ENCODE measurements at regions not wholly inside any gene's neighbourhood (a gene's known extent, or its start where the extent isn't known, plus 50 kb on each side); places are given as distances from the start of the nearest gene placed in this dataset.
"Not testable (repeated sequence)": the region's sequence is repeated elsewhere in the genome, so short reads cannot be mapped to it uniquely, and the experiment has no call there.

GRCh38 chr10:46774945-46775667 lies 136.1 kb upstream of the PTPN20 start:
- DNase-seq; H3K4me1 Mint-ChIP-seq; H3K36me3 Mint-ChIP-seq; H3K4me3 Mint-ChIP-seq; H3K27ac Mint-ChIP-seq; H3K9me3 Mint-ChIP-seq; H3K27me3 Mint-ChIP-seq; ATAC-seq (replicated peaks): not testable (repeated sequence)

GRCh38 chr10:46775668-46776059 lies 135.6 kb upstream of the PTPN20 start:
- not testable (repeated sequence) for H3K9me3 Mint-ChIP-seq; ATAC-seq (replicated peaks); H3K27me3 Mint-ChIP-seq; DNase-seq; H3K27ac Mint-ChIP-seq; H3K4me3 Mint-ChIP-seq; H3K36me3 Mint-ChIP-seq; H3K4me1 Mint-ChIP-seq

GRCh38 chr10:46779571-46779970 lies 131.7 kb upstream of the PTPN20 start:
- not testable (repeated sequence) for H3K4me3 Mint-ChIP-seq; DNase-seq; H3K36me3 Mint-ChIP-seq; H3K4me1 Mint-ChIP-seq; H3K27me3 Mint-ChIP-seq; H3K9me3 Mint-ChIP-seq; ATAC-seq (replicated peaks); H3K27ac Mint-ChIP-seq

- DNase-seq; H3K4me3 Mint-ChIP-seq; H3K36me3 Mint-ChIP-seq; ATAC-seq (replicated peaks); H3K27ac Mint-ChIP-seq; H3K27me3 Mint-ChIP-seq; H3K9me3 Mint-ChIP-seq: not testable (repeated sequence)
- H3K4me1 Mint-ChIP-seq: peaks cover 2 to 15% of the 10 kb centered on the region in 2 donors
Measured at GRCh38 chr10:46780164-46780563, 131.1 kb upstream of the PTPN20 start.

DNA sequence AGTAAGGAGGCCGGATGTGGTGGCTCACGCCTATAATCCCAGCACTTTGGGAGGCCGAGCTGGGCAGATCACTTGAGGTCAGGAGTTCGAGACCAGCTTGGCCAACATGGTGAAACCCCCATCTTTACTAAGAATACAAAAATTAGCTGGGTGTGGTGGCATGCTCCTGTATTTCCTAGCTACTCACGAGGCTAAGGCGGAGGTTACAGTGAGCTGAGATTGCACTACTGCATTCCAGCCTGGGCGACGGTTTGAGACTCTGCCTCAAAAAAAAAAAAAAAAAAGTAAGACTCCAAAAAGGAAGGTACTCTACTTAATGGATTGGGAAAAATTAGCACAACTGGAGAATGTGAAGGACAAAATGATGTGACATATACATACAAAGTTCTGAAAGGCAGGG lies 130.2 kb upstream of the PTPN20 start:
- H3K27me3 Mint-ChIP-seq; H3K4me3 Mint-ChIP-seq; ATAC-seq (replicated peaks); H3K9me3 Mint-ChIP-seq; H3K36me3 Mint-ChIP-seq; H3K27ac Mint-ChIP-seq; DNase-seq: not testable (repeated sequence)
- H3K4me1 Mint-ChIP-seq: peaks cover 2 to 15% of the 10 kb centered on the region in 2 donors

DNA sequence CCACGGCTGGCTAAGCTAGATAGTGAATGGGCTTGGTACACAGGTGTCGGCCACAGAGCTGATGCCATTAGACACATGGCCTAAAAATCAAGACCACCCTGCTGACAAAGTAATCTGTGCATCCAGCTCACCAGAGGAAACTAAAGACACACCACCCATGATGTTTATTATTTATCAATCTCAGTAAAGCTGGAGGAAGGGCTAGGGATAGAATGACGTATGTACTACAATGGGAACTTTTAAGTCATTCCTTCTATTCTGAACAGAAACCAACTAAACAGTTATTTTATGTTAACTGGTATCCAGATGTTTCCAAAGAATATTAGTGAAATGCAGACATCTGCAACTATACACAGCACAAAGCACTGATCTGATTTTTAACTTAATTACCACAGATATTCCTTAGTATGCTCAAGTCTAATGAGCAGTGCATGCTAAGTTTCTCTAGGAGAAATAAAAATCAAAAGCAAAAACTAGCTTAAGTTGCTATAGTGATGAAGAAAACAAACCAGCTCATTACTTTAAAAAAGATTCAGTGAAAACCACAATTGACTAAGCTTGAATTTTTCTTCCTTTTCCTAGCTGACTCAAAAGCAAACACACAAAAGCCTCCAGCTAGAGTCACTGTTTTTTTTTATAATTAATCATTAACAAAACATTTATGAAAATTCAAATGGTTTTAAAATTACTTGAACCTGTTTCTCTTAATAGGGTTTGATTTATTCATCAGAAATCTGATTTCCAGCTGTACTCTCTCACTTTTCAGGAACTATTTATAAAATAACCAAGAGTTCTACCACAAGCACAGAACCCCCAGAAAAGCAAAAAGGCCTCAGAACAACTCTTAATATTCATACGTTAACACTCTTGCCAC lies 129.0 kb upstream of the PTPN20 start:
- DNase-seq, H3K4me3 Mint-ChIP-seq, H3K27me3 Mint-ChIP-seq, H3K9me3 Mint-ChIP-seq, H3K36me3 Mint-ChIP-seq: not testable (repeated sequence)
- peaks cover 2 to 15% of the 10 kb centered on the region in 2 donors for H3K4me1 Mint-ChIP-seq
- peak; percentile 47 to 53 for ATAC-seq (replicated peaks)
- H3K27ac Mint-ChIP-seq: peak overlapping the region; percentile 82

GRCh38 chr10:46784665-46785064 lies 126.6 kb upstream of the PTPN20 start:
- peak overlapping the region; percentile 20 for H3K27ac Mint-ChIP-seq
- not testable (repeated sequence) for H3K36me3 Mint-ChIP-seq; H3K9me3 Mint-ChIP-seq; H3K27me3 Mint-ChIP-seq; ATAC-seq (replicated peaks); DNase-seq
- H3K4me3 Mint-ChIP-seq: peak overlapping the region in 1 of 2 donors; percentile 3
- peaks cover 2 to 15% of the 10 kb centered on the region in 2 donors for H3K4me1 Mint-ChIP-seq

GRCh38 chr10:46786125-46786517 lies 125.1 kb upstream of the PTPN20 start:
- H3K27ac Mint-ChIP-seq: peak overlapping the region; percentile 14
- H3K9me3 Mint-ChIP-seq; H3K27me3 Mint-ChIP-seq; DNase-seq; H3K36me3 Mint-ChIP-seq; ATAC-seq (replicated peaks): not testable (repeated sequence)
- H3K4me3 Mint-ChIP-seq: peak overlapping the region; percentile 70 to 91
- peaks cover 2 to 15% of the 10 kb centered on the region in 2 donors for H3K4me1 Mint-ChIP-seq

DNA sequence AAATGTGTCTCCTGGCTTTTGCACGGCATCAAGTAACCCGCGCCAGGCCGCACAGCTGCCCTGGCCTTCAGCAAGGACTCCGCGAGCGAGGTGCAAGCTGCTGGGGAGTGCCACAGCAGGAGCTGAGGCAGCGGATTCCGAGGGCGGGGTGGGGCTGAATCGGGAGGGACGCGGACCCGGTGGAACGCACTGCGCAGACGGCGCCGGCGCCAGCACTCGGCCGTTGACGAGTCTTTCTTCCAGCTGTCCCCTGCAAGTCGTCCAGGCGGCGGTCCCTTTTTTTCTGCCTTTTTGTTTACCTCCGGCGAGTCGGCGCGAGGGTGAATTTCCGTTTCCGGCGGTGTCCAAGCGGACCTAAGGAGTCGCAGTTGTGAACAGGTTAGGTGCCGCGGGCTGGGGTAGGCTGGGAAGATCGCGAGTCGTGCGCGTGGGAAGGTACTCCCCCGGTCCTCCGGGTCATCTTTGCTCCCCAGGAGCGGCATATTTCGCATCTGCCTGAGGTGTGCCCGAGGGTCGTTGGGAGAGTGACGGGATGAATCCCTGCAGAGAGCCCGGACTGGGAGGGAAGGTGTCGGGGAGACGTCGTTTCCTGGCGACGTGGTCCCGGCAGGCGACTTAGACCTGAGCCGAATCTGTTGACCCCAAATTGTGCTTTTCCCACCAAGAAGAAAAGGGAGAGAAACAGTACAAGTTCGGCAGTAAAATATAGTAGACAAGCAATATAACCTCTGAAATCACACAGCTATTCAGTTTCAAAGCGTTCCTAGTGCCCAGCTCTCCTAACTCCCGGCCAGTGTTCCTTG lies 124.5 kb upstream of the PTPN20 start:
- ATAC-seq (replicated peaks) (peak; percentile 71 to 78), DNase-seq (peak; percentile 55)
- H3K4me1 Mint-ChIP-seq: peaks cover 2 to 11% of the 10 kb centered on the region in 2 donors
- not testable (repeated sequence) for H3K36me3 Mint-ChIP-seq, H3K9me3 Mint-ChIP-seq, H3K27me3 Mint-ChIP-seq
- H3K4me3 Mint-ChIP-seq: peak overlapping the region; percentile 91
- H3K27ac Mint-ChIP-seq: peak overlapping the region; percentile 95

DNA sequence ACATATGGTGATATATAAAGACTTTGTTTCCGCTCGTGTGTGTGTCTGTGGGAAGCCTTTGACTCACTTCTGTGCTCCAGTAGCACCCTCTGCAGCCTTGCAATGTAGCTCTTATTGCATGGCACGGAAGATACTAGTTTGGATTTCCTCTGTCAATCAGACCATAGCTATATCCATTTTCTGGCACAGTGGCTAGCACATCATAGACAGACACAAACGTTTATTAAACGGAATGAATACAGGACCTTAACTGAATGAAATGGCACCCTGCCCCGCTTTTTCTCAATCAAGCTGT lies 124.0 kb upstream of the PTPN20 start:
- ATAC-seq (replicated peaks): peak; percentile 77 to 79
- peak; percentile 35 for DNase-seq
- H3K27ac Mint-ChIP-seq: peak overlapping the region; percentile 62
- peaks cover 0 to 6% of the 10 kb centered on the region in 2 donors for H3K4me1 Mint-ChIP-seq
- H3K9me3 Mint-ChIP-seq: no peaks in the 10 kb centered on the region
- H3K27me3 Mint-ChIP-seq: no peaks in the 10 kb centered on the region
- peaks cover 0 to 4% of the 10 kb centered on the region in 2 donors for H3K36me3 Mint-ChIP-seq
- peak overlapping the region; percentile 91 for H3K4me3 Mint-ChIP-seq

DNA sequence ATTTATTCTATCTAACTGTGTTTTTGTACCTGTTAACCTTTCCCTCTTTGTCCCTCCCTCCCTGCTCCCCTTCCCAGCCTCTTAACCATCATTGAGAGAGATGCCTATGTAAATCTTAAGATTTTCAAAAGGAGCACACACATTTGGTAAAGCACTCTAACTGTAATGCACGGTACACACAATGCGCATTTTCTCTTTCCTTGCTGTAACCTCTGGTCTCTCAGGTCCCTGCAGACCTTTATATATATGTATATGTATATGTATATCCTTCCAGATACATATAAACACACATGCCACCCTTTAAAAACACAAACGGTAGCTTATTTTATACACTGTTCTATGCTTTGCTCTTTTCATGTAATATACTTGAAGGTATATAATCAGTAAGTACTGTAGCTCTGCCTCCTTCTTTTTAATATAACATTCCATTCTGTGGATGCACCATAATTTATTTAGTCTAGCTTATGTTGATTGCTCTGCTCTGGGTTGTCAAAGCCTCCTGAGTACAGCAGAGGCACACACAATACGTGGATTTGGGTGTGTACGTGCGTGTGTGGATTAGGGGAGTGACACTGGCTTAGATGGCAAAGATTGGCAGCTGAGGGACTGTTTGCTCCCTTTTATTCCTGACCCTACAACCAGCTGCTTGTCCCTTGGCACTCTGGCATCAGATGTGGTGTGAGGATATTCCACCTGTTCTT lies 118.4 kb upstream of the PTPN20 start:
- not testable (repeated sequence) for H3K9me3 Mint-ChIP-seq; H3K27ac Mint-ChIP-seq; H3K4me3 Mint-ChIP-seq; H3K4me1 Mint-ChIP-seq; ATAC-seq (replicated peaks); H3K27me3 Mint-ChIP-seq; DNase-seq
- H3K36me3 Mint-ChIP-seq: peaks cover 11% of the 10 kb centered on the region in 2 donors

DNA sequence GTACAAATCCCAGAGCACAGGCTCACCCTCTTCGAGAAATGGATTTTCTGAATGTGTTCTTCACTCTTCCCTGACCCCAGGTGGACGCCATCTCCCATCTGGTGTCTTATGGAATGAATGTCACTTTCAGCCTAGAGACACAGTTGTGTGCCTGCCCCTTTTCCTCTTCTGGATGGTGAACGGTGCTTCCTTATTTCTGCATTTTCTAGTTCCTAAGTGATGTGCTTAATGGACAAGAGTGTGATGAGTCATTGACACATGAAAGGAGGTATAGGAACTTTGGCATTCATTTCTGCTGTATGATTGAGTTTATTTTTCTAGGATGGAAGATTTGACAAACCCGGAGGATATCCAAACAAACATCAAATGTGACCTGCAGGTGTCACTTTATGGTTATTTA lies 114.9 kb upstream of the PTPN20 start:
- not testable (repeated sequence) for H3K4me3 Mint-ChIP-seq; H3K9me3 Mint-ChIP-seq; H3K27me3 Mint-ChIP-seq; ATAC-seq (replicated peaks); DNase-seq; H3K4me1 Mint-ChIP-seq; H3K27ac Mint-ChIP-seq
- H3K36me3 Mint-ChIP-seq: peaks cover 19 to 22% of the 10 kb centered on the region in 2 donors

DNA sequence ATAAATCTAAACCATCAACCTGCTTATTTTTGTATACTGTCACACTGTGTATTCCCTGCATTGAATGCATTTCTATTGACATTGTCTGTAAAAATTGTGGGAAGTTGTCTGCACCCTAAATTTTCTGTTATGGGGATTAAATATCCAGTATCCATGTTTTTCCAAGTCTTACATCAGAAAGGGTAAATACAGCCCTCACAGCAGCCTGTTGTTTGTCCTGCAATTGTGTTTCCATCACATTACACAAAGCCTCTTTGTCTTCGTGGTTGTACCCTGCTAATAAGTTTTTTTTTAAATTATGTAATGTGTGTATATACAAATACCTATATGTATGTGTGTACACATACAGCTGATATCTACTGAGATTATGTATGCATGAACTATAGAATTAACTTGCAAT lies 109.2 kb upstream of the PTPN20 start:
- not testable (repeated sequence) for ATAC-seq (replicated peaks); H3K27ac Mint-ChIP-seq; H3K27me3 Mint-ChIP-seq; DNase-seq; H3K4me1 Mint-ChIP-seq; H3K4me3 Mint-ChIP-seq; H3K9me3 Mint-ChIP-seq
- peaks cover 17 to 20% of the 10 kb centered on the region in 2 donors for H3K36me3 Mint-ChIP-seq

DNA sequence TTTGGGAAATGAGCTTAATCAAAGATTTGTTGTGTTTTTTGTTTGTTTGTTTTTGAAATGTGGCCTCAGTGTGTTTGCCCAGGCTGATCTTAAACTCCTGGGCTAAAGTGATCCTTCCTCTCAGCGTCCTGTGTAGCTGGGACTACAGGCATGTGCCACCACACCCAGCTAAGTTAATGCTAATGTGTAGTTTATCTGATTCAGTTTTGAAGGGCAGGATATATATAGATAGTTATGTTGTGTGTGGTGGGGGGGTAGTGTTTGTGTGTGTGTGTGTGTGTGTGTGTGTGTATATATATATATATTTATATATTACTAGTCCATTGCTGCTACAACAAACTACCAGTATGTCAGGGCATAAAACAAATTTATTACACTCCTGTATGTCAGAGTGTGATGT lies 108.1 kb upstream of the PTPN20 start:
- H3K4me3 Mint-ChIP-seq; H3K4me1 Mint-ChIP-seq; H3K27me3 Mint-ChIP-seq; H3K9me3 Mint-ChIP-seq; DNase-seq; H3K27ac Mint-ChIP-seq; ATAC-seq (replicated peaks): not testable (repeated sequence)
- H3K36me3 Mint-ChIP-seq: peaks cover 19% of the 10 kb centered on the region in 2 donors

Measured in stimulated activated naive B cell treated with anti-CD40 and anti-IgM and Interleukin-4, amounts not matched to agents 10 μg/mL and 1 μg/mL and 100 μg/mL, for 72 hours (primary cell).